ENCODE measurements at regions not wholly inside any gene's neighbourhood (a gene's known extent, or its start where the extent isn't known, plus 50 kb on each side); places are given as distances from the start of the nearest gene placed in this dataset.

DNA sequence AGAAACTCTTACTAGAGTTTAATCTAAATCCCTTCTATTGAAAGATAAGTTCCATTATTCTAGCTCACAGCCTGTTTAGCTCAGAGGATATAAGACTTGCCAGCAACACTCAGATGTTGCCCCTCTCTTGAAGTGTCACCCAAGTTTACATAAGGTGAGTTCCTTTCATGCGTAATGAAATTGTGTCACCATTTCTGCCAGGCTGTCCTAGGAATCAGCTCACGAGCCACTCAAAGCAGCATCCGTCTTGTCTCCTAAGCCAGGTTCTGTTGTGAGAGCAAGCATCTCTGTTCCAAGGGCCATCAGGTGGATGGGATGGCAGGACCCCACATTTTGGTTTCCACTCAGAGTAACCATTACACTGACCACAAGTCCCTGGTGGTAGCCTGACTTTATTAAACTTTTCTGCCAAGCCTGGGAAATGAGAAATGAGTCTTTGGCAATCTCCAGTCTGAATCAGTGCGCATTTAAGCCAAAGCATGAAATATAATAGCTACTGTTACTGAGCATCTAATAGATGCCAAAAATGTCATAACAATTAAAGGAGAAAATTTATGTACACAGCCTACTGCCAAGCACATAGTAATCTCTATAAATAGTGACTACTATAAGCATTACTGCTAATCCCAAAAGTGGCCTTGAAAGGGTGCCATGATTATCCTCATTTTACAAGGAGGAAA lies 179.6 kb upstream of the MIR17HG start:
- no peak for DNase-seq (ENCODE audit: low read depth)

DNA sequence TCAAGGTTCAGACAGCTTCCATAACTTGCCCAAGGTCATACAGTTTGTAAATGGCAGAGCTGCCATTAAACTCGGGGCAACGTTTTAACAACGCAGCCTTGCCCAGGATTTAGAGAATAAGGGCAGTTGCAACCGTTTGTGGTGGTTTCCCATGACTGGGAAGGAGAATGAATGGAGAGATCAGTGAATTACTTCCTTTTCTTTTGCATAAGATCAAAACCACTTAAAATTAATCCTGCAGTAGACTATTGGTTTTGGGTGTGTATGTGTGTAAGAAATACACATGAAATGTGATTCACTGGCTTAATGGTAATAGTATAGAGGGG lies 179.1 kb upstream of the MIR17HG start:
- no peak for DNase-seq (ENCODE audit: low read depth)

DNA sequence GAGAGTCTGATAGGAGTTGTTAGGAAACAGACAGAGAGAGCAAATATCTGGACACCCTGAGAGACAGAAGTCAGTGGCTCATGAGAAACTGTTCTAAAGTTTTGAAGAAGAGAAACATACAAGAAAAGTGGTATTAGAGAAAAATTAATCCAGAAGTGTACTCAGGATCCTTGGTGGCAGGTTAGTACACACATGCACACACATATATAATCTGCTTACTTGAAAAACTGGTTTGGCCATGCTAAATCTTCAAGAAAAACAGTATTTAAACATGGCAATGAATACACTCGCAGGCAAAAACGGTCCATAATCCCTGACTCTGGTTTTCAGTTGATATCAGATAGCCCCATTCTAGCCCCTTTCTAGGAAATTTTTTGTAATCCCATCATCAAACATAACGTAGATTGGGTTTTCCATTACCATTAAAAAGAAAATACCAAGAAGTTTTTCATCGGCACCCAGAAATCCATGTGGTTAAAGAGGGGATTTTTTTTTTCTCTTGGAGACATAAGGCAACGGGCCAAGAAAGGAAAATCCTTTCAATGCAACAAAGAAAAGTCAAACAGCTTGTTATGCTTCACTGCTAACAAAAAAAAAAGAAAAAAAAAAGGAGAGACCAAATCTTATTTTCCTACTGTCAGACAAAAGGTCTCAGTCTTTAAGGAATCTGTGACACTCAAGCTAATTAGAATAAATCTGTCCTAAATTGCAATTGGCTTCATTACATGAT lies 178.0 kb upstream of the MIR17HG start:
- no peak for DNase-seq (ENCODE audit: low read depth)

DNA sequence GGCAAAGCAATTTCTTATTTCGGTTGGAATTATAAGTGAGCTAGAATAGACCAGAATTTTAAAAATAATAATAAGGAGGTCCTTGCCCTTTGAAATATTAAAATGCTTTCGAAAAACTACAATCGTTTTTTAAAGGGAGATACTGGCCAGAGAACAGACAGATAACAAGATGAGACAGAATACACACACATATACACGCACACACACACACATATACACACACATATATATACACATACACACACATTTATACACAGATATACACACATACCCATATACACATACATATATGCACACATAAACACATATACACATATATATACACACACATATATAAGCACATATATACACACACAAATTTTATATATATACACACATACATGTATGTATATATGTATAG lies 175.3 kb upstream of the MIR17HG start:
- no peak for DNase-seq (ENCODE audit: low read depth)

DNA sequence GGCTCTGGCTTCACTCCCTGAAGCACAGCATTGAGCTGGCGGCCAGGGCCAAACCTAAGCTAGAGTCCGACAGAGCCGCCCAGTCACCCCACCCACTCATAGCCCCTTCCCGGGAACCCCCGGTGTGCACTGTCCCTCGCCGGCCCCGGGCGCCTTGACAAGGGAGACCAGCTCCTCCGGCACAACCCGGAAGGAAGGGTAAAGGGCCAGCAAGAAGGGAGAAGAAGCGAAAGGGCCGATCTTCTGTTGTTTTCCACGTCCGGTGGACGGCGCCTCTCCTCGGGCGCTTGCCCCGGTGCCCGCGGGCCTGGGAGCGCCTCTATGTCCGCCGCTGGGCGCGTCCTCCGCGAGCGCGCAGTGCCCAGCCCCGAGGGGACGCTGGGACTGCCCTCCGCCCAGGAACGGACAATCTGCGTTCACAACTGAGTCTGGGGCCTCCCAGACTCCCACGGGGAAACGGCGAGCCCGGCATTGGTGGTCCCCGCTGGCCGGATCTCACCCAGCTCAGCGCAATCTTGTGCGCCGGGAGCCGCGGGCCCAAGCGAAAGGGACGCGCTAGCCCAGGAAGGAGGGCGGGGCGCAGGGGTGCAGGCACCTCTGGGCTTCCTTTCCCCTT lies 172.5 kb upstream of the MIR17HG start:
- DNase-seq (ENCODE audit: low read depth): no peak

DNA sequence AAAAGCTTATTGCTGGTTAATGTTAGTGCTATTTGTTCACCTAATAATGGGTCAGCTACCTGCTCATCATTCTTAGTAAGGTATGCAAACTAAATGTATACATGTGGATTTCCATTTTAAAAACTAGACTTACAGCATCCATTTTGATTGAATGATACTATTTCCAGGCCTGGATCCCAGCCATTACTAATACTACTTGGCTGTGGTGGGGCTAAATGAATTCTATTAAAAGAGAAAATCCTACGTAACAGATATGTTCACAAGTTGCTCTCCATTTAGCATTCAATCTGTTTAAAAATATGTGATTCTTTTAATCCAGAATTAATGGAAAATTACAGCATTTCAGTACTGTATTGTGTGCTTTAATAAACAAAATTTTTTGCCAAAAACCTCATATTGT lies 169.4 kb upstream of the MIR17HG start:
- DNase-seq (ENCODE audit: low read depth): no peak

DNA sequence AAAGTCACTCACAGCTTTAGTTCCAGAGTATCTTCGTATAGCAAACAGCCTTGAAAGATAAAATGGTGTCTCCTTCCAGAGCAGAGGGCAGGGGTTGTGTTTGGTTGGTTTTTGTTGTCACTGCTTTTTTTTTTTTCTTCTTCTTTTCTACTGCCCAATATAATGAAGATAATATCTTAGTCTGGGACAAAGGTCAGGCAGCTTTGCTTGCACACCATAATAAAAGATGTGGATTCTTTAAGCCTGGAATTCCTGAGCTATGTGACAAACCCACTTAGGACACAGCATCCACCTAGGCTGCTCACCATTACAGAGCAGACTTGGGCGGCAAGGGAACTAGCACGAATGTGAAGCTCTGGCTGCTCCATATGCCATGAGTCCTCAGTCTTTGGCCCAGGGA lies 165.6 kb upstream of the MIR17HG start:
- no peak for DNase-seq (ENCODE audit: low read depth)

DNA sequence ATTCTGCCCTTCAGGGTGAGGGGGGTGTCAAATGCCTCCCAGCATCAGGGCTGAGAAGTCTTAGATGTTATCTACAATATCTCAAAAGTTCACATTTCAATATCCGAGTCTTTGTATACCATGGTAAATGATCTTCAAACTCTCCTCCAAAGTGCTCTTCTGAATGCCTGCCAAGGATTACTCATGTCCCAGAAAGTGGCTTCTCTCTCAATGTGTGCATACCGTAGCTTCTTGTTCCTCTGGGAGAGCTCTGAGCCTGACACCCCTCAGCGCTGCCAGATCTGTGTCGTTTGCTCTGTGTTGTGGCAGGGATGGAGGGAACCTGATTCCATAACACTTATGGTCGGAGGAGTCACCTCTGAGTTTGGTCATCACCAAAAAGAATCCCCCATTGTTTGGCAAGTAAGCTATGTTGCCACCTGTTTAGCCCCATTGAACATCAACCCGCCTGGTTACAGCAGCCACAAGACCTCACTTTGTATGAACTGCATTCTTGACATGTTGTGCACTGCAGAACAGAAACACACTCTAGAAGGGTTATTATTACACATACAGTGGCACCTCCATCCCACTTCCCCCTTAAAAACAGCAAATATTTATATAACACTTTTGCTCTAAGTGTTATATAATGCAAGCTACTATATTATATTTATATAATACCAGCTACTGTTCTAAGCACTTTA lies 163.1 kb upstream of the MIR17HG start:
- no peak for DNase-seq (ENCODE audit: low read depth)

DNA sequence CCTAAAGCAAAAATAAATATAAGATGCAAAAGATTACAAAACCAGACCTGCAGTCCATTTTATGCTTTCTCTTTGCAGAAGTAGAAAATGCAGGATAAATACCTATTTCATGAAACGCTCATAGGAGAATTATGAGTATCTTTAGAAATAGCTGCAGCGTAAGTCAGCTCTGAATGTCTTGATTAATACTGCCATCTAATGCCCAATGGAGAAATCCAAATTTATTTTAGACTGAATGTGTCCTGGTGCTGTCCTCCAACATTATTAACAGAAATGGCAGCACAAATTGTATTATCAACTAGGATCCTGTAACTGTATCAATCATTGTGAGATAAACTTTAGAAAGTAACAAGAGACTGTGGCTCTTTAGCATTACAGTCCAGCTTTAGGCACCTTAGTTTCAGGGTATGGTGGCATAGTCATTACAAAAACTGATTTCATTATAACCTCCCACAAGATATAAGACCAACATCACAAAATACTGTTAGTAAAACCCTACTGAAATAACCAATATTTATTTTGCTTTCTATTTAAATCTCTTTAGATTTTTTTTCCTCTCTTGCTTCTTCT lies 162.1 kb upstream of the MIR17HG start:
- no peak for DNase-seq (ENCODE audit: low read depth)

DNA sequence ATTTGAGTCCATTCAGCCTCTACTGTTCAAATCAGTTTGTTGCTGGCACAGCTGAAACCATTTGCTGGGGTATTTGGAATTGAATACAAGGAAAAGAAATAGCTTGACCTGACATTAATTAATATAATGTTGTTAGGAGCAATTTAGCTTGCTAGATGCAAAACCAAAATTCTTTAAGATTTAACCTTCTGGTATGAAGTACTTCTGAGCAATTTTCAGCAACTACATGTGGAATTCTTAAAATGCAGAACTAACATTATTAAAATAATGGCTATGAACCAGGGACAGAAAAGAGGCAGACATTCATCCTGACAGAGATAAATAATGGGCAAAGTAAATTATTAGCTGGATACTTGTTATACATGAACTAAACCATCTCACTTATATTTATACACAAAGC lies 160.0 kb upstream of the MIR17HG start:
- no peak for DNase-seq (ENCODE audit: low read depth)

DNA sequence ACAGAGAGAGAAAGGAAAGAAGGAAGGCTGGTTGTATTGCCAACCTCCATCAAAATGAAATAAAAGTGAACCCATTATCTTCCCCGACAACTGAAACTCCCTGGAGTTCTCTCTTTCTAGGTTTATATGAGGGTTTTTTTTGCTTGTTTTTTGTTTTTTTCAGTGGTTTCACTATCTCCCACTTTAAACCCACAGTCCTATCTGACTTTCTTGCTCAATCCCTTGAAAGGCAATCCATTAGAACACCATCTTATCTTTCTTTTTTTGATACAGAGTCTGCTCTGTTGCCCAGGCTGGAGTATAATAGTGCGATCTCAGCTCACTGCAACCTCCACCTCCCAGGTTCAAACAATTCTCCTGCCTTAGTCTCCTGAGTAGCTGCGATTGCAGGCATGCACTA lies 158.0 kb upstream of the MIR17HG start:
- DNase-seq (ENCODE audit: low read depth): no peak

DNA sequence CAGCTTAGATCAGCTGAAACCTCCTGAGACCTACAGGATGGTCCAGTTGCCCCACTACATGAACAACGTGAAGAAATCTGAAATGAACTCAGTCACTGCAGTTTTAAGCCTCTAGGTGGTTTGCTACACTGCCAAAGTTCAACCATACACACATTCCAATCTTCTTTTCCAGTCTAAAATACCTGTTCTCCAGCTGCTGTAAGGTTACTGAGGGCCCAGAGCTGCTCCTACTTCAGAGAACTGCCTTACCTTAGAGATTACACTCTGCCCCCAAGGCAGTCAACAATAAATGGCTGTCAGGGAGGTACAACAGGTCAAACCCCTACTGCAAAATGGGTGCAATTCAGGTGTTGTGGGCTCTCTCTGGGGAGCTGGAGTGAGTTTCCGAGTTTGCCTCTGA lies 154.1 kb upstream of the MIR17HG start:
- DNase-seq (ENCODE audit: low read depth): no peak

DNA sequence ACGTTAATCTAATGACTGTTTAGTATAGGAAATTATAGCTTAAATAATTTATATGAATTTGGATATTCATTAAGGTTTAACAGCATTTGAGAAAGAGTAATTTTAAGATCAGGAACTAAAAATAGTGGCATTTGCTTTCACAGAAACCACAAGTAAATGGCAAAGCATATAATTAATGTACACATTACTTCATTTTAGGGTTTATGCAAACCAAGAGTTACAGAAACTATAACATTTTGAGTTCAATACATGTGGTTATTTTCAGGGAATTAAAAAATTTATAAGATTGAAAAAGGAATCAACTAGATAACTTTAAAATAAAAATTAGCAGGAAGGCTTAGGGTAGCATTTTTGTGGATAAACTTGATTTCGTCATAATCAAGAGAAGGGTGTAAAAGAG lies 151.7 kb upstream of the MIR17HG start:
- no peak for DNase-seq (ENCODE audit: low read depth)

DNA sequence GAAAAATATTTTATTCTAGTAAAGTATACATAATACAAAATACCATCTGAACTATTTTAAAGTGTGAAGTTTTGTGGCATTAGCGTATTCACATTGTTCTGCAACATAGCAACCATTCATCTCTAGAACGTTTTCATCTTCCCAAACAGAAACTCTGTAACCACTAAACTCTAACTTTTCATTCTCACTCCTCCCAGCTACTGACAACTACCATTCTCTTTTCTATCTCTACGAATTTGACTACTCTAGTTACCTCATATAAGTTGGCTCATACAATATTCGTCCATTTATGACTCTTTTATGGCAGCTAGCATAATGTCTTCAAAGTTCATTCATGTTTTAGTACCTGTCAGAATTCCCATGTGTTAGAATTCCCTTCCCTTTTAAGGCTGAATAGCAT lies 150.5 kb upstream of the MIR17HG start:
- DNase-seq (ENCODE audit: low read depth): no peak

DNA sequence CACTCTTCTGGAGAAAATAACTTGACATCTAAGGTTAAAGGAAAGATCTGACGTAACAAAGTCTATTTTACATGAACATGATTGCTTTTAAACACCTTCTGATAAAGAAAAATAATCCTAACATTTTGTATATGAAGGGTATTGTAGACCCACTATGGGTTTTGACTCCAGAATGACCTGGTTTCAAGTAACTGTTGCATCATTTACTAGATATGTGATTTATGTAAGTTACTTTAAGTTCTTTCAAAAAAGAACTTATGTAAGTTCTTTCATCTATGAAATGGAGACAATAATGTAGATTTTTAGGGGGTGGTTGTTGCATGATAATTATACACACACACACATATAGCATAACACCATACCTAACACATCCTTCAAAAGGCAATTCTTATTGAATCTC lies 147.6 kb upstream of the MIR17HG start:
- no peak for DNase-seq (ENCODE audit: low read depth)

DNA sequence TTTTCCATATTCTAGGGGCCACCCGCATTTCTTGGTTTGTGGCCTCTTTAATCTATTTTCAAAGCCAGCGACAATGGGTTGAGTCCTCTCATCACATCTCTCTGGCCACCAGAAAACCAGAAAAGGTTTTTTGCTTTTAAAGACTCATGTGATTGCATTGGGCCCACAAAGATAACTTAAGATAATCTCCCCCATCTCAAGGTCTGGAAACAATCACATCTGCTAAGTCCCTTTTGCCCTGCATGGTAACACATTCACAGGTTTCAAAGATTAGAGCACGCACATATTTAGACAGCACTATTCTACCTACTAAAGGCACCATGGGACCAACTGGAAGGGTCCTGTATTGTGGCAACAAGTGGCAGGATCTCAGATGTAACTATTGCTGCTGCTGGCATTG lies 147.0 kb upstream of the MIR17HG start:
- no peak for DNase-seq (ENCODE audit: low read depth)

DNA sequence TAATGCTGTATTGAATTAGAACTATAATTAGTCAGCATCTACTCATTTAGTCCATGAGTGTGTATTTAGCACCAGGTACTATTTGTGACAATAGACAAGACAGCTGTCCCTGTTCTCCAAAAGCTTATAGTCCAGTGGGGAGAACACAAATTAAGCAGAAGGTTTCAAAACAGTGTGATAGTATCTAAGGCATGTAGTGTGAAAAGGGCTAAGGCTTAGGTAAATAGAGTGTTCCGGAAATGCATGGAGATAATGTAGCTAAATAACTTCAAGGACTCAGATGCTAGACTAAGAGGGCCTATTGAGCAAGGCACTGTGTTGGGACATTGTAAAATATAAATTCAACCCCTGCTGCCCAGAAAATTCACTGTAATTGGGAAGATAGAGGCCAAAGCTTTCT lies 144.1 kb upstream of the MIR17HG start:
- DNase-seq (ENCODE audit: low read depth): no peak

DNA sequence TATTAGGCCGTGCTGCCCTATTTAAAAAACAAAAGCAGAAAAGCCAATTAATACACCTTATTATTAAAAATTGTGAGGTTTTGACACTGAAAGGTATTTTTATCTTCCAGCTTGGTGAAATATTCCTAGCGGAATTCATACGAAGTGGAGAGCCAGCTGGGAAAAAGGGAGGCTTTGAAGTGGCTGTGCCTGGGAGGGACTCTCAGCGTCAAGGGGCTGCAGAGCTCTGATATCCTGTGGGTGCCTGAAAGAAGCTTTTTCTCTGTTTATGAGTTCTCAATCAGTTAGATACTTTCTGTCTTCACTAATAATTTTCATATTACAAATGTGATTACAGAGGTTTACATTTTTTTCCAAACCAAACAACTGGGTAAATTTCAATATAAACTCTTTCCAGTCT lies 140.2 kb upstream of the MIR17HG start:
- DNase-seq (ENCODE audit: low read depth): no peak

DNA sequence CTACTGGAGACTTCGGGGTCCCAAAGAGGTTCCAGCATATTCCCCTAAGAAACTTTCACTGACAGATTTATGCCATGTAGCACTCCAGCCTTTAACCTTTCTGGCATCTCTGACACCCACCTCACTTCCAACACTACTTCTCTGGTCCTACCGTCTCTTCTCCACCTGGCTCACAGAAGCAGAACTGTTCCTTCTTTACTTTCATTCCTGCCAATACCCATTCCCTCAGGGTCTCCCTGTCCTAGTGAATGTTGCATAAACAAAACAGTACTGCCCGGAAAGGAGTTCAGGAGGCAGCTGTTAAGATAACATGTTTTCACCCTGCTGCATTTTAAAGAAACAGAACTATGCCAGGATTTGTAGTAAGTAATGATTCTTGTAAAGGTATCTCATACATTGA lies 136.0 kb upstream of the MIR17HG start:
- no peak for DNase-seq (ENCODE audit: low read depth)

DNA sequence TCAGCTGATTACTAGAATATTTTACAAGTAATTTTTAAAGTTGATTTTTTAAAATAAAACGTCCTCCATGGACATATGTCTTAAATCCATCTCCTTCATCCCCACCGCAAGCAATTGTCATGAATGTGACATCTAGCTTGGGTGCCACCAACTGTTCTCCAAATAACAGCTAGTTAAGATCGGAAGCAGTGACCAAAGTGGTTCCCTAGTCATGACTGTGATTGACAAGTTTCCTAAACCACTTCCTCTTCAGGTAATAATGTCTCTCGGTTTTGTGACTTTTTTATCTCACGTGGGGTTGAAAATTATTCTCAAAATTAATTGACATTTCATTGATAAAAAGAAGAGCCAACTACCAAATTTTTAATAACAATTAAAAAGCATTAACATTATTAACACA lies 135.3 kb upstream of the MIR17HG start:
- no peak for DNase-seq (ENCODE audit: low read depth)

DNA sequence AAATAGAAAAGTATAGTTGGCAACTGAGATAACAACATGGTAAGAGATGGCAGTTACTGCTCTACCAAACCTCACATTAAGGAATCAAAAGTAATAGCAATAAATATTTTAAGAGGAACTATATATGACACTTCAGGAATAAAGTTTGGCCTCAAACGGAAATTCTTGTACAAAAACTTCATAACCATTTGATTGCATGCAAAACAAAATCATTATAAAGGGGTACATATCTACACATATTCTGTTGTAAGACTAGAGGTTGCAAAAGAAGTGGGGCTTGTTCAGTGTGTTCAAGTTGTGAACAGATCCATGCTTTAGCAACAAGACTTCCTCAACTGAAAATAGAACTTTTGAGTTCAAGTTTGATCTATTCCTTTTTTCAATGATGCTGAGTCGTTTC lies 133.5 kb upstream of the MIR17HG start:
- DNase-seq (ENCODE audit: low read depth): no peak

DNA sequence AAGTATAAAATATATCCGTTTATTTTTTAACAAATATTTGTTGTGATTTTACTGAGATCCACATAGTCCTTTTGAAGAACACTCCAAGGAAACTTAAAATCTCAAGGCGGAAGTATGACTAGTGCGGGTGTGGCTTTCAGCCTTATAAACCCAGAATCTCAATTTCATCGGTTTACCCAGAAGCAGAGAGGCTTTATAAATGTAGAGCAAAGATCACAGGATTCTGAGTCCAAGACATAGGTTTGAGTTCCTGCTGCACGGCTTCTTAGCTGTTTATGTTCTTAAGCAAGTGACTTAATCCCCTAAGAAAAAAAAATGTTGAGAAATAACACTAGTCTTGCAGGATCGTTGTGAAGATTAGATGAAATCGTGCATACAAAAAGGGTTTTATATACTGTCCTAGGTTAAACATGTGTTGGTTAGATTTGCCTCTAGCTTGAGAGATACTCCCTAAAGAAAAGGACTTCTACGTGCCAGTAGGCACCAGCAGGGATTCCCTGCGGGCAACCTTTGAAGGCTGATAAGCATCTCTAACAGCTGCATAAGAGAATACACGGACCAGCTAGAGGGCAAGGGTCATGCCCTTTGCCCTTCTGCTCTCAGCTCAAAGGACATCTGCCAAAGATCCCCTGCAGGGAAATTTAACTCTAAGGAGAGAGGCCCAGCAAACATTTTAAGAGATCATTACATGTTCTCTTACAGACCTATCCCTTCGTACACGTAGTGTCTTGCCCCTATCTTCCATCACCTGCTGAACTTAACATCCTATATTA lies 130.4 kb upstream of the MIR17HG start:
- DNase-seq (ENCODE audit: low read depth): no peak

All from stimulated activated CD8-positive, alpha-beta memory T cell treated with anti-CD3 and anti-CD28 coated beads, Interleukin-15, amount 100 ng/mL, for 1 hour (primary cell).